Prostate gland (tissue), 2 donors: ENCODE measurements at regions not wholly inside any gene's neighbourhood (a gene's known extent, or its start where the extent isn't known, plus 50 kb on each side); places are given as distances from the start of the nearest gene placed in this dataset.

Source experiments
- CTCF ChIP-seq, 4 experiments: fragments of 200-600 bp in 2 of 4; fragments of 450-650 bp in 2 of 4; sonication (generic) in 2 of 4; IDR thresholded peaks; 1 replicate in 3 of 4; 2 replicates in 1 of 4; pipeline ENCODE4 v1.5.1; 2016 to 2019; ENCODE audit warnings: antibody characterized with exemption in 4 of 4, mild to moderate bottlenecking in 2 of 4, moderate library complexity in 2 of 4
- POLR2A ChIP-seq: fragments of 450-650 bp; IDR thresholded peaks from one replicate; pipeline ENCODE4 v1.6.1; 2016; ENCODE audit warnings: antibody characterized with exemption, mild to moderate bottlenecking
- POLR2AphosphoS5 ChIP-seq: sonication (generic); formaldehyde crosslinking; IDR thresholded peaks from one replicate; pipeline ENCODE4 v1.6.1; 2017; ENCODE audit warnings: antibody characterized with exemption

GRCh38 chr2:18845854-18846445 lies 256.6 kb upstream of the NT5C1B start:
- TF ChIP-seq CTCF (IDR thresholded peaks at IDR 0.05) = no peak
- TF ChIP-seq POLR2A = no peak
- no peak for TF ChIP-seq POLR2AphosphoS5
